GF-D8 (cell line): ENCODE measurements at regions not wholly inside any gene's neighbourhood (a gene's known extent, or its start where the extent isn't known, plus 50 kb on each side); places are given as distances from the start of the nearest gene placed in this dataset.

Source experiments
- DNase-seq: peaks from one replicate; lab custom pipeline; 2025; lab: John Stamatoyannopoulos, UW

GRCh38 chr6:25012657-25013056, 76.9 kb upstream of the RIPOR2 start:
- DNase-seq = no peak

- DNase-seq = no peak
Measured at GRCh38 chr6:25013246-25013645, 77.5 kb upstream of the RIPOR2 start.

- DNase-seq = no peak
Measured at GRCh38 chr6:25014369-25014768, 78.6 kb upstream of the RIPOR2 start.

GRCh38 chr6:25014791-25015560, 79.2 kb upstream of the RIPOR2 start:
- no peak for DNase-seq

GRCh38 chr6:25016014-25016720, 80.4 kb upstream of the RIPOR2 start:
- no peak for DNase-seq

- DNase-seq = no peak
Measured at GRCh38 chr6:25017486-25017885, 81.7 kb upstream of the RIPOR2 start.

GRCh38 chr6:25017932-25018567, 82.3 kb upstream of the RIPOR2 start:
- no peak for DNase-seq

GRCh38 chr6:25018568-25018954, 82.8 kb upstream of the RIPOR2 start:
- no peak for DNase-seq

- no peak for DNase-seq
Measured at GRCh38 chr6:25022140-25022553, 86.4 kb upstream of the RIPOR2 start.

GRCh38 chr6:25023781-25024180, 88.0 kb upstream of the RIPOR2 start:
- DNase-seq = no peak

GRCh38 chr6:25024821-25025220, 89.1 kb upstream of the RIPOR2 start:
- DNase-seq = no peak

- no peak for DNase-seq
Measured at GRCh38 chr6:25025248-25025918, 89.6 kb upstream of the RIPOR2 start.

GRCh38 chr6:25025919-25026301, 90.2 kb upstream of the RIPOR2 start:
- no peak for DNase-seq

GRCh38 chr6:25026723-25027122, 91.0 kb upstream of the RIPOR2 start:
- no peak for DNase-seq

- DNase-seq = no peak
Measured at GRCh38 chr6:25027221-25027916, 91.6 kb upstream of the RIPOR2 start.

- no peak for DNase-seq
Measured at GRCh38 chr6:25028328-25028727, 92.6 kb upstream of the RIPOR2 start.

- DNase-seq = no peak
Measured at GRCh38 chr6:25032934-25033333, 97.2 kb upstream of the RIPOR2 start.

GRCh38 chr6:25034431-25034921, 98.7 kb upstream of the RIPOR2 start:
- no peak for DNase-seq

GRCh38 chr6:25035174-25035511, 99.4 kb upstream of the RIPOR2 start:
- no peak for DNase-seq

- DNase-seq = no peak
Measured at GRCh38 chr6:25035512-25036435, 100.0 kb upstream of the RIPOR2 start.

- DNase-seq = no peak
Measured at GRCh38 chr6:25036461-25036860, 100.7 kb upstream of the RIPOR2 start.
